ENCODE measurements at regions not wholly inside any gene's neighbourhood (a gene's known extent, or its start where the extent isn't known, plus 50 kb on each side); places are given as distances from the start of the nearest gene placed in this dataset.

GRCh38 chr9:108681851-108682590 lies 173.8 kb downstream of the ACTL7B start:
- H3K4me3 Mint-ChIP-seq: no peak overlapping the region
- no peak overlapping the region for H3T11ph ChIP-seq (ENCODE audit: low read length)
- no peak overlapping the region for H3K23ac ChIP-seq (ENCODE audit: insufficient read length, low read depth, low read length)
- no peak overlapping the region for H4K5ac ChIP-seq (ENCODE audit: insufficient read length, low read depth, low read length)
- H2AFZ ChIP-seq (ENCODE audit: low read length): no peak overlapping the region
- peaks cover 0 to 2% (median 1%) of the 10 kb centered on the region in 3 experiments; a peak in 4 of 7 replicates for H3K36me3 Mint-ChIP-seq (ENCODE audit: insufficient read depth in 1 of 3, low read depth in 3 of 3)
- H3K9me3 Mint-ChIP-seq: peaks cover 4% of the 10 kb centered on the region in 2 experiments; a peak in 4 of 5 replicates
- H3K4ac ChIP-seq (ENCODE audit: low read depth, low read length): no peak overlapping the region
- no peak overlapping the region for H2BK15ac ChIP-seq (ENCODE audit: low read depth, low read length)
- peaks cover 7% of the 10 kb centered on the region for H3K9me3 ChIP-seq (ENCODE audit: control insufficient read depth, low read depth, low read length)
- H4K91ac ChIP-seq (ENCODE audit: insufficient read length, low read depth, low read length): no peak overlapping the region
- H3K56ac ChIP-seq (ENCODE audit: insufficient read length, low read depth, low read length): no peak overlapping the region
- no peak overlapping the region for H2BK5ac ChIP-seq (ENCODE audit: insufficient read length, low read length)
- no CpG with 5 or more reads among the region's 10 CpGs for WGBS (ENCODE audit: extremely low coverage, insufficient read length, low lambda C conversion rate)
- H3K79me2 ChIP-seq (ENCODE audit: insufficient read depth, low read length): no peaks in the 10 kb centered on the region
- no peaks in the 10 kb centered on the region for H3K79me1 ChIP-seq (ENCODE audit: insufficient read depth, low read depth, low read length, poor library complexity, severe bottlenecking)
- H3K4me2 ChIP-seq (ENCODE audit: insufficient read depth, insufficient read length, low read length): no peak overlapping the region
- H2BK12ac ChIP-seq (ENCODE audit: insufficient read length, low read depth, low read length): no peak overlapping the region
- no peak overlapping the region for H2AK5ac ChIP-seq (ENCODE audit: insufficient read length, low read length)
- no peak overlapping the region for H4K8ac ChIP-seq (replicated peaks; ENCODE audit: insufficient read length, low read depth, low read length)
- no peaks in the 10 kb centered on the region; the same call in 1 of the 2 replicates for H3K27me3 ChIP-seq (ENCODE audit: insufficient read depth, low read length)
- H3K27ac ChIP-seq (ENCODE audit: insufficient read length, low read depth, low read length): no peak overlapping the region
- no peaks in the 10 kb centered on the region for H4K20me1 ChIP-seq (ENCODE audit: control insufficient read depth, insufficient read depth, insufficient read length)
- no peak for DNase-seq
- no peak overlapping the region for H2BK20ac ChIP-seq (ENCODE audit: low read depth, low read length, poor library complexity, severe bottlenecking)
- no peaks in the 10 kb centered on the region for H3K23me2 ChIP-seq (ENCODE audit: insufficient read length, low read depth, low read length, poor library complexity, severe bottlenecking)
- no peak overlapping the region for H3K14ac ChIP-seq (ENCODE audit: insufficient read depth, low read length)
- H3K4me1 Mint-ChIP-seq: peaks cover 14 to 15% of the 10 kb centered on the region in 2 experiments
- H3K18ac ChIP-seq (ENCODE audit: insufficient read length, low read depth, low read length): no peak overlapping the region
- H3K9ac ChIP-seq (ENCODE audit: extremely low read depth, insufficient read length, low read length): no peak overlapping the region
- H3K27me3 Mint-ChIP-seq (ENCODE audit: low read depth): no peaks in the 10 kb centered on the region; the same call in 1 of the 2 replicates
- TF ChIP-seq, protein P1, sequence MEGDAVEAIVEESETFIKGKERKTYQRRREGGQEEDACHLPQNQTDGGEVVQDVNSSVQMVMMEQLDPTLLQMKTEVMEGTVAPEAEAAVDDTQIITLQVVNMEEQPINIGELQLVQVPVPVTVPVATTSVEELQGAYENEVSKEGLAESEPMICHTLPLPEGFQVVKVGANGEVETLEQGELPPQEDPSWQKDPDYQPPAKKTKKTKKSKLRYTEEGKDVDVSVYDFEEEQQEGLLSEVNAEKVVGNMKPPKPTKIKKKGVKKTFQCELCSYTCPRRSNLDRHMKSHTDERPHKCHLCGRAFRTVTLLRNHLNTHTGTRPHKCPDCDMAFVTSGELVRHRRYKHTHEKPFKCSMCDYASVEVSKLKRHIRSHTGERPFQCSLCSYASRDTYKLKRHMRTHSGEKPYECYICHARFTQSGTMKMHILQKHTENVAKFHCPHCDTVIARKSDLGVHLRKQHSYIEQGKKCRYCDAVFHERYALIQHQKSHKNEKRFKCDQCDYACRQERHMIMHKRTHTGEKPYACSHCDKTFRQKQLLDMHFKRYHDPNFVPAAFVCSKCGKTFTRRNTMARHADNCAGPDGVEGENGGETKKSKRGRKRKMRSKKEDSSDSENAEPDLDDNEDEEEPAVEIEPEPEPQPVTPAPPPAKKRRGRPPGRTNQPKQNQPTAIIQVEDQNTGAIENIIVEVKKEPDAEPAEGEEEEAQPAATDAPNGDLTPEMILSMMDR (conservative IDR thresholded peaks at IDR 0.05): no peak
- H2BK120ac ChIP-seq (ENCODE audit: low read depth, low read length, poor library complexity, severe bottlenecking): no peak overlapping the region
- no peaks in the 10 kb centered on the region for H3K4me1 ChIP-seq (ENCODE audit: insufficient read depth, low read length)
- no peak overlapping the region for H3K27ac Mint-ChIP-seq
